Liver (tissue), 8 donors: ENCODE measurements at regions not wholly inside any gene's neighbourhood (a gene's known extent, or its start where the extent isn't known, plus 50 kb on each side); places are given as distances from the start of the nearest gene placed in this dataset.

Experiments
- DNase-seq: peaks from one replicate; pipeline ENCODE4 v3.0.0-alpha.2; 2017; ENCODE audit warnings: low spot score
- H3K27ac ChIP-seq, 2 donors: one replicate each; pipeline ENCODE4 v1.7.0; 2013; ENCODE audit warnings: inconsistent platforms in 2 of 2, low read length in 2 of 2, control low read depth in 1 of 2, low read depth in 1 of 2, mild to moderate bottlenecking in 1 of 2
- H3K27me3 ChIP-seq, 4 donors: one replicate each; pipeline versions ENCODE4 v1.6.1 to v1.7.0; 2013; ENCODE audit warnings: low read length in 3 of 4, inconsistent platforms in 1 of 4, mild to moderate bottlenecking in 1 of 4, moderate library complexity in 1 of 4; ENCODE audit not compliant: control insufficient read depth in 4 of 4, insufficient read depth in 4 of 4
- H3K36me3 ChIP-seq, 4 donors: one replicate each; pipeline versions ENCODE4 v1.6.1 to v1.7.0; 2013; ENCODE audit warnings: low read length in 3 of 4, mild to moderate bottlenecking in 3 of 4, low read depth in 1 of 4, moderate library complexity in 1 of 4; ENCODE audit not compliant: control insufficient read depth in 4 of 4, insufficient read depth in 3 of 4
- H3K4me1 ChIP-seq, 4 donors: one replicate each; pipeline versions ENCODE4 v1.6.1 to v1.7.0; 2013; ENCODE audit warnings: low read length in 3 of 4, mild to moderate bottlenecking in 3 of 4, moderate library complexity in 1 of 4; ENCODE audit not compliant: control insufficient read depth in 4 of 4, insufficient read depth in 4 of 4
- H3K4me3 ChIP-seq, 3 donors: one replicate each; pipeline versions ENCODE4 v1.6.1 to v1.7.0; 2013; ENCODE audit warnings: low read length in 3 of 3, control low read depth in 1 of 3, low read depth in 1 of 3, mild to moderate bottlenecking in 1 of 3
- H3K9ac ChIP-seq, 2 donors: one replicate each; pipeline ENCODE4 v1.7.0; 2013; ENCODE audit warnings: low read length in 2 of 2, mild to moderate bottlenecking in 2 of 2, moderate library complexity in 2 of 2, control low read depth in 1 of 2, low read depth in 1 of 2
- H3K9me3 ChIP-seq, 4 donors: one replicate each; pipeline versions ENCODE4 v1.6.1 to v1.7.0; 2013; ENCODE audit warnings: low read length in 3 of 4; ENCODE audit not compliant: control insufficient read depth in 4 of 4
- EGR1 ChIP-seq, 2 donors: IDR thresholded peaks; 2 replicates each; pipeline ENCODE4 v1.6.1; 2016 to 2018; ENCODE audit warnings: antibody characterized with exemption in 2 of 2, low read depth in 2 of 2
- FOXA2 ChIP-seq: IDR thresholded peaks from 2 replicates; pipeline ENCODE4 v1.6.1; 2016; ENCODE audit warnings: antibody characterized with exemption
- GABPA ChIP-seq, 2 donors: IDR thresholded peaks in 1 of 2; conservative IDR thresholded peaks in 1 of 2; 2 replicates each; pipeline ENCODE4 v1.6.1; 2016; ENCODE audit warnings: antibody characterized with exemption in 2 of 2, mild to moderate bottlenecking in 1 of 2, moderate library complexity in 1 of 2
- HNF4A ChIP-seq, 2 donors: conservative IDR thresholded peaks; 2 replicates each; pipeline ENCODE4 v1.6.1; 2016; ENCODE audit warnings: antibody characterized with exemption in 2 of 2, mild to moderate bottlenecking in 2 of 2
- HNF4G ChIP-seq: IDR thresholded peaks from 2 replicates; pipeline ENCODE4 v1.6.1; 2016; ENCODE audit warnings: antibody characterized with exemption
- JUND ChIP-seq, 2 donors: IDR thresholded peaks; 2 replicates each; pipeline ENCODE4 v1.6.1; 2016; ENCODE audit warnings: antibody characterized with exemption in 2 of 2
- RAD21 ChIP-seq, 2 donors: IDR thresholded peaks; 2 replicates each; pipeline ENCODE4 v1.6.1; 2016; ENCODE audit warnings: antibody characterized with exemption in 2 of 2, mild to moderate bottlenecking in 2 of 2
- RXRA ChIP-seq, 2 donors: IDR thresholded peaks; 2 replicates each; pipeline ENCODE4 v1.6.1; 2017 to 2018; ENCODE audit warnings: antibody characterized with exemption in 2 of 2, mild to moderate bottlenecking in 1 of 2
- SP1 ChIP-seq: IDR thresholded peaks from 2 replicates; pipeline ENCODE4 v1.6.1; 2018; ENCODE audit warnings: antibody characterized with exemption, mild to moderate bottlenecking
- YY1 ChIP-seq: IDR thresholded peaks from 2 replicates; pipeline ENCODE4 v1.6.1; 2016; ENCODE audit warnings: antibody characterized with exemption, mild to moderate bottlenecking
- WGBS: extraction: QIAGEN DNeasy Blood & Tissue Kit; methylation state at CpG from one replicate; pipeline ENCODE4 v1.1.7; 2013; 5-methylcytosine and 5-hydroxymethylcytosine counted together
- TF ChIP-seq, protein P1 (sequence below): IDR thresholded peaks from 2 replicates; pipeline ENCODE4 v1.6.1; 2016; ENCODE audit warnings: antibody characterized with exemption
- TF ChIP-seq, protein P2 (sequence below): fragments of 150-350 bp; IDR thresholded peaks from 2 replicates; pipeline ENCODE4 v1.5.1; 2017; ENCODE audit warnings: improper control_type of control experiment, low read depth, low read length; ENCODE audit not compliant: missing input control
- TF ChIP-seq, protein P3 (sequence below): IDR thresholded peaks from 2 replicates; pipeline ENCODE4 v1.6.1; 2016; ENCODE audit warnings: antibody characterized with exemption, mild to moderate bottlenecking
- TF ChIP-seq, protein P4 (sequence below): IDR thresholded peaks from 2 replicates; pipeline ENCODE4 v1.6.1; 2016; ENCODE audit warnings: antibody characterized with exemption
- TF ChIP-seq, protein P5 (sequence below): IDR thresholded peaks from 2 replicates; pipeline ENCODE4 v1.6.1; 2016; ENCODE audit warnings: antibody characterized with exemption
- donor health status: healthy.
- donor health status: healthy.
- donor health status: healthy.
- donor health status: healthy.
- donor health status: healthy.

DNA sequence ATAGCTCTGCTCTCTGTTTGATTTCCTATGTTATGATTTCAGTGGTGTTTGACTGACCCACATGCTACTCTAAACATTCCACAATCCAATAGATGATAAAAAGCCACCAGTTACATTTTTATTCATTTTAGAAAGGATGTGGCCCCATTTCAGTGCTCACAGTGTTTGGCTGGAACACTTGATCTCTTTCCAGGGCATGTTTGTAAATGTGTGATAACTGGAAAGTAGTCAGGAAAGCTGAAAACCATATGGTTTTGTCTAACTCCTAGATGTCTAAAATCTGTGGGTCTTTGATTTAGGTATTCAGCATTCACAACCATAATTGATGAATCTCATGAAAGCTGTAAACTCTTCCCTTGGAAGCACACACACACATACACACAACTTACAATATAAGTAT is 904.9 kb upstream of the AGA start:
- Histone ChIP-seq H3K9me3 (no peaks in the 10 kb centered on the region), H3K4me1 (no peaks in the 10 kb centered on the region), H3K36me3 (no peaks in the 10 kb centered on the region), H3K27ac (no peak overlapping the region), H3K27me3 (no peaks in the 10 kb centered on the region), H3K4me3 (no peak overlapping the region), H3K9ac (no peak overlapping the region)
- DNase-seq = no peak
- TF ChIP-seq, protein P1, sequence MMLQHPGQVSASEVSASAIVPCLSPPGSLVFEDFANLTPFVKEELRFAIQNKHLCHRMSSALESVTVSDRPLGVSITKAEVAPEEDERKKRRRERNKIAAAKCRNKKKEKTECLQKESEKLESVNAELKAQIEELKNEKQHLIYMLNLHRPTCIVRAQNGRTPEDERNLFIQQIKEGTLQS = no peak
- TF ChIP-seq FOXA2 (no peak), YY1 (no peak), HNF4A (conservative IDR thresholded peaks at IDR 0.05) (no peak), GABPA (IDR thresholded peaks at IDR 0.05 in 1 of 2, conservative IDR thresholded peaks at IDR 0.05 in 1 of 2) (no peak), RXRA (IDR thresholded peaks at IDR 0.05) (no peak), JUND (IDR thresholded peaks at IDR 0.05) (no peak), EGR1 (IDR thresholded peaks at IDR 0.05; ENCODE audit: low read depth in 2 of 2) (no peak), HNF4G (no peak), RAD21 (IDR thresholded peaks at IDR 0.05) (no peak), SP1 (no peak)
- TF ChIP-seq, protein P2, sequence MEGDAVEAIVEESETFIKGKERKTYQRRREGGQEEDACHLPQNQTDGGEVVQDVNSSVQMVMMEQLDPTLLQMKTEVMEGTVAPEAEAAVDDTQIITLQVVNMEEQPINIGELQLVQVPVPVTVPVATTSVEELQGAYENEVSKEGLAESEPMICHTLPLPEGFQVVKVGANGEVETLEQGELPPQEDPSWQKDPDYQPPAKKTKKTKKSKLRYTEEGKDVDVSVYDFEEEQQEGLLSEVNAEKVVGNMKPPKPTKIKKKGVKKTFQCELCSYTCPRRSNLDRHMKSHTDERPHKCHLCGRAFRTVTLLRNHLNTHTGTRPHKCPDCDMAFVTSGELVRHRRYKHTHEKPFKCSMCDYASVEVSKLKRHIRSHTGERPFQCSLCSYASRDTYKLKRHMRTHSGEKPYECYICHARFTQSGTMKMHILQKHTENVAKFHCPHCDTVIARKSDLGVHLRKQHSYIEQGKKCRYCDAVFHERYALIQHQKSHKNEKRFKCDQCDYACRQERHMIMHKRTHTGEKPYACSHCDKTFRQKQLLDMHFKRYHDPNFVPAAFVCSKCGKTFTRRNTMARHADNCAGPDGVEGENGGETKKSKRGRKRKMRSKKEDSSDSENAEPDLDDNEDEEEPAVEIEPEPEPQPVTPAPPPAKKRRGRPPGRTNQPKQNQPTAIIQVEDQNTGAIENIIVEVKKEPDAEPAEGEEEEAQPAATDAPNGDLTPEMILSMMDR = no peak
- TF ChIP-seq, protein P3, sequence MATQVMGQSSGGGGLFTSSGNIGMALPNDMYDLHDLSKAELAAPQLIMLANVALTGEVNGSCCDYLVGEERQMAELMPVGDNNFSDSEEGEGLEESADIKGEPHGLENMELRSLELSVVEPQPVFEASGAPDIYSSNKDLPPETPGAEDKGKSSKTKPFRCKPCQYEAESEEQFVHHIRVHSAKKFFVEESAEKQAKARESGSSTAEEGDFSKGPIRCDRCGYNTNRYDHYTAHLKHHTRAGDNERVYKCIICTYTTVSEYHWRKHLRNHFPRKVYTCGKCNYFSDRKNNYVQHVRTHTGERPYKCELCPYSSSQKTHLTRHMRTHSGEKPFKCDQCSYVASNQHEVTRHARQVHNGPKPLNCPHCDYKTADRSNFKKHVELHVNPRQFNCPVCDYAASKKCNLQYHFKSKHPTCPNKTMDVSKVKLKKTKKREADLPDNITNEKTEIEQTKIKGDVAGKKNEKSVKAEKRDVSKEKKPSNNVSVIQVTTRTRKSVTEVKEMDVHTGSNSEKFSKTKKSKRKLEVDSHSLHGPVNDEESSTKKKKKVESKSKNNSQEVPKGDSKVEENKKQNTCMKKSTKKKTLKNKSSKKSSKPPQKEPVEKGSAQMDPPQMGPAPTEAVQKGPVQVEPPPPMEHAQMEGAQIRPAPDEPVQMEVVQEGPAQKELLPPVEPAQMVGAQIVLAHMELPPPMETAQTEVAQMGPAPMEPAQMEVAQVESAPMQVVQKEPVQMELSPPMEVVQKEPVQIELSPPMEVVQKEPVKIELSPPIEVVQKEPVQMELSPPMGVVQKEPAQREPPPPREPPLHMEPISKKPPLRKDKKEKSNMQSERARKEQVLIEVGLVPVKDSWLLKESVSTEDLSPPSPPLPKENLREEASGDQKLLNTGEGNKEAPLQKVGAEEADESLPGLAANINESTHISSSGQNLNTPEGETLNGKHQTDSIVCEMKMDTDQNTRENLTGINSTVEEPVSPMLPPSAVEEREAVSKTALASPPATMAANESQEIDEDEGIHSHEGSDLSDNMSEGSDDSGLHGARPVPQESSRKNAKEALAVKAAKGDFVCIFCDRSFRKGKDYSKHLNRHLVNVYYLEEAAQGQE = no peak
- TF ChIP-seq, protein P4, sequence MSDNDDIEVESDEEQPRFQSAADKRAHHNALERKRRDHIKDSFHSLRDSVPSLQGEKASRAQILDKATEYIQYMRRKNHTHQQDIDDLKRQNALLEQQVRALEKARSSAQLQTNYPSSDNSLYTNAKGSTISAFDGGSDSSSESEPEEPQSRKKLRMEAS = no peak
- TF ChIP-seq, protein P5, sequence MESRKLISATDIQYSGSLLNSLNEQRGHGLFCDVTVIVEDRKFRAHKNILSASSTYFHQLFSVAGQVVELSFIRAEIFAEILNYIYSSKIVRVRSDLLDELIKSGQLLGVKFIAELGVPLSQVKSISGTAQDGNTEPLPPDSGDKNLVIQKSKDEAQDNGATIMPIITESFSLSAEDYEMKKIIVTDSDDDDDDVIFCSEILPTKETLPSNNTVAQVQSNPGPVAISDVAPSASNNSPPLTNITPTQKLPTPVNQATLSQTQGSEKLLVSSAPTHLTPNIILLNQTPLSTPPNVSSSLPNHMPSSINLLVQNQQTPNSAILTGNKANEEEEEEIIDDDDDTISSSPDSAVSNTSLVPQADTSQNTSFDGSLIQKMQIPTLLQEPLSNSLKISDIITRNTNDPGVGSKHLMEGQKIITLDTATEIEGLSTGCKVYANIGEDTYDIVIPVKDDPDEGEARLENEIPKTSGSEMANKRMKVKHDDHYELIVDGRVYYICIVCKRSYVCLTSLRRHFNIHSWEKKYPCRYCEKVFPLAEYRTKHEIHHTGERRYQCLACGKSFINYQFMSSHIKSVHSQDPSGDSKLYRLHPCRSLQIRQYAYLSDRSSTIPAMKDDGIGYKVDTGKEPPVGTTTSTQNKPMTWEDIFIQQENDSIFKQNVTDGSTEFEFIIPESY = no peak

DNA sequence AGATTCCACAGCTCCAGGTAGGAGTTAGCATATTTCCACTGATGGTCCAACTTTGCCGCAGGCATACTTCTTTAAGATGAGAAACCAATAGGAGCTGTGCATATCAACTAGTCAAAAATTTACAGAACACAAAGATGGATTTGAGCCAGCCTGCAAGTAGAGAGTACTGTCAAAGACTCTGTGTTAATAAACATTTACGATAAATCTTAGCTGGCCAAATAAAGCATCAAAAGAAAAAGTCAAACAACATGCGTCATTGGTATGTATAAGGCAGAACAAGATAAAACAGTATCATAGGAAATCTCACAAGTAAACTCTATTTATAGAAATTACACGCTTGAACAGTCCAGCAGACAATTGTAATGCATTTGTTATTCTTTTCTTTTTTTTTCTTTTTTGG is 907.4 kb upstream of the AGA start:
- no peak for DNase-seq
- no peaks in the 10 kb centered on the region for H3K27me3 ChIP-seq
- WGBS = 82% methylated on average over 4 of the region's 4 CpGs
- TF ChIP-seq RAD21 (IDR thresholded peaks at IDR 0.05) = no peak
- no peak for TF ChIP-seq FOXA2
- TF ChIP-seq, protein P3 = no peak
- H3K4me1 ChIP-seq = no peaks in the 10 kb centered on the region
- H3K4me3 ChIP-seq = no peak overlapping the region
- no peaks in the 10 kb centered on the region for H3K9me3 ChIP-seq
- no peaks in the 10 kb centered on the region for H3K36me3 ChIP-seq
- H3K27ac ChIP-seq = no peak overlapping the region
- H3K9ac ChIP-seq = no peak overlapping the region
